GM18520 (cell line): ENCODE measurements at regions not wholly inside any gene's neighbourhood (a gene's known extent, or its start where the extent isn't known, plus 50 kb on each side); places are given as distances from the start of the nearest gene placed in this dataset.
"Not testable (repeated sequence)": the region's sequence is repeated elsewhere in the genome, so short reads cannot be mapped to it uniquely, and the experiment has no call there.

ENCODE experiments used
- ATAC-seq: cut with Tn5 transposase; IDR thresholded peaks from one replicate; pipeline ENCODE4 v1.9.1; 2021; ENCODE audit not compliant: unreplicated experiment

- ATAC-seq, result no peak
Observed at GRCh38 chr12:19896534-19896933, 457.2 kb downstream of the AEBP2 start.

GRCh38 chr12:19897900-19898408 lies 458.7 kb downstream of the AEBP2 start:
- no peak for ATAC-seq

- ATAC-seq, result no peak
Observed at GRCh38 chr12:19901841-19902240, 462.5 kb downstream of the AEBP2 start.

GRCh38 chr12:19904819-19905218 lies 463.5 kb upstream of the PDE3A start:
- ATAC-seq, result no peak

GRCh38 chr12:19908830-19909229 lies 459.5 kb upstream of the PDE3A start:
- ATAC-seq, result no peak

- no peak for ATAC-seq
Observed at GRCh38 chr12:19909418-19909817, 458.9 kb upstream of the PDE3A start.

GRCh38 chr12:19910681-19911080 lies 457.7 kb upstream of the PDE3A start:
- ATAC-seq, result no peak

- no peak for ATAC-seq
Observed at GRCh38 chr12:19912991-19913390, 455.3 kb upstream of the PDE3A start.

- no peak for ATAC-seq
Observed at GRCh38 chr12:19915392-19916195, 452.7 kb upstream of the PDE3A start.

GRCh38 chr12:19916196-19916753 lies 452.1 kb upstream of the PDE3A start:
- no peak for ATAC-seq

- no peak for ATAC-seq
Observed at GRCh38 chr12:19916974-19917373, 451.4 kb upstream of the PDE3A start.

GRCh38 chr12:19921716-19922115 lies 446.6 kb upstream of the PDE3A start:
- not testable (repeated sequence) for ATAC-seq

- ATAC-seq, result no peak
Observed at GRCh38 chr12:19922717-19923116, 445.6 kb upstream of the PDE3A start.

GRCh38 chr12:19924360-19924759 lies 444.0 kb upstream of the PDE3A start:
- ATAC-seq, result no peak

- no peak for ATAC-seq
Observed at GRCh38 chr12:19925841-19926240, 442.5 kb upstream of the PDE3A start.

- ATAC-seq, result no peak
Observed at GRCh38 chr12:19926266-19926665, 442.1 kb upstream of the PDE3A start.

- no peak for ATAC-seq
Observed at GRCh38 chr12:19927661-19928060, 440.7 kb upstream of the PDE3A start.

- ATAC-seq, result no peak
Observed at GRCh38 chr12:19932413-19932812, 435.9 kb upstream of the PDE3A start.

GRCh38 chr12:19933924-19934323 lies 434.4 kb upstream of the PDE3A start:
- no peak for ATAC-seq

GRCh38 chr12:19937161-19937560 lies 431.2 kb upstream of the PDE3A start:
- ATAC-seq, result no peak

GRCh38 chr12:19938031-19938430 lies 430.3 kb upstream of the PDE3A start:
- no peak for ATAC-seq

- no peak for ATAC-seq
Observed at GRCh38 chr12:19938491-19938890, 429.8 kb upstream of the PDE3A start.

- ATAC-seq, result no peak
Observed at GRCh38 chr12:19940267-19940666, 428.1 kb upstream of the PDE3A start.
